Hepatocyte (in vitro differentiated cells): ENCODE measurements at regions not wholly inside any gene's neighbourhood (a gene's known extent, or its start where the extent isn't known, plus 50 kb on each side); places are given as distances from the start of the nearest gene placed in this dataset.

ENCODE experiments used
- EZH2 ChIP-seq: fragments of 200-600 bp; sonication (generic); IDR thresholded peaks from 2 replicates; pipeline ENCODE4 v1.6.1; 2016; ENCODE audit warnings: antibody characterized with exemption, mild to moderate bottlenecking, borderline replicate concordance
- TF ChIP-seq, protein P1 (sequence below): fragments of 200-600 bp; sonication (generic); IDR thresholded peaks from 2 replicates; pipeline ENCODE4 v1.5.1; 2016; ENCODE audit warnings: antibody characterized with exemption, mild to moderate bottlenecking; ENCODE audit not compliant: poor library complexity

DNA sequence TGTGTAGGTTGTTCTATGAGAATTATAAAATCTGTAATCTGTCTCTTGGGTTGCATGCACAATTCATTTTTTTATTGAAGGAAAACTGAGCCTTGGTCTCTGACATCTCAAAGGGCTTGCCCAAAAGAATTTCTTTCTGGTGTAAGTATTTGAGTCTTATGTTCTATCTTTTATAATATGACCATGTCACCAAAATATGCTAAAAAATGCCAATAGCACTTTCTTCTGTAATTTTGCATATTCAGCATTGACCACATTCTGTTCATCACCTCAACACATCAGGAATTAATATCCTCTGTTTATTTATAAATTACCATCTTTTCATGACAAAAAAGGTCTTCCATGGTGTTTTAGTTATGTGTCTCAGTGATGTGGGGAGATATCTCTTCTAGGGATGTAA lies 268.7 kb upstream of the TCF4 start:
- no peak for TF ChIP-seq EZH2
- TF ChIP-seq, protein P1, sequence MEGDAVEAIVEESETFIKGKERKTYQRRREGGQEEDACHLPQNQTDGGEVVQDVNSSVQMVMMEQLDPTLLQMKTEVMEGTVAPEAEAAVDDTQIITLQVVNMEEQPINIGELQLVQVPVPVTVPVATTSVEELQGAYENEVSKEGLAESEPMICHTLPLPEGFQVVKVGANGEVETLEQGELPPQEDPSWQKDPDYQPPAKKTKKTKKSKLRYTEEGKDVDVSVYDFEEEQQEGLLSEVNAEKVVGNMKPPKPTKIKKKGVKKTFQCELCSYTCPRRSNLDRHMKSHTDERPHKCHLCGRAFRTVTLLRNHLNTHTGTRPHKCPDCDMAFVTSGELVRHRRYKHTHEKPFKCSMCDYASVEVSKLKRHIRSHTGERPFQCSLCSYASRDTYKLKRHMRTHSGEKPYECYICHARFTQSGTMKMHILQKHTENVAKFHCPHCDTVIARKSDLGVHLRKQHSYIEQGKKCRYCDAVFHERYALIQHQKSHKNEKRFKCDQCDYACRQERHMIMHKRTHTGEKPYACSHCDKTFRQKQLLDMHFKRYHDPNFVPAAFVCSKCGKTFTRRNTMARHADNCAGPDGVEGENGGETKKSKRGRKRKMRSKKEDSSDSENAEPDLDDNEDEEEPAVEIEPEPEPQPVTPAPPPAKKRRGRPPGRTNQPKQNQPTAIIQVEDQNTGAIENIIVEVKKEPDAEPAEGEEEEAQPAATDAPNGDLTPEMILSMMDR: no peak
